Right cardiac atrium (tissue), 5 donors: ENCODE measurements at regions not wholly inside any gene's neighbourhood (a gene's known extent, or its start where the extent isn't known, plus 50 kb on each side); places are given as distances from the start of the nearest gene placed in this dataset.
"Not testable (repeated sequence)": the region's sequence is repeated elsewhere in the genome, so short reads cannot be mapped to it uniquely, and the experiment has no call there.

Experiments used
- ATAC-seq, 2 donors: fragments of 200-7000 bp; cut with Tn5 transposase; one replicate each; pipeline versions ENCODE4 v1.8.0 to v1.9.1; 2020; ENCODE audit warnings: moderate library complexity in 2 of 2, mild to moderate bottlenecking in 1 of 2
- DNase-seq, 3 donors: peaks; one replicate each; pipeline ENCODE4 v3.0.0-alpha.2; 2020
- H3K27ac ChIP-seq: one replicate; pipeline ENCODE4 v1.5.1; 2013; ENCODE audit warnings: mild to moderate bottlenecking, low read length, control low read depth, moderate library complexity
- H3K27me3 ChIP-seq: one replicate; pipeline ENCODE4 v1.6.1; 2013; ENCODE audit not compliant: control insufficient read depth, insufficient read depth
- H3K4me1 ChIP-seq: one replicate; pipeline ENCODE4 v1.6.1; 2013; ENCODE audit warnings: low read length; ENCODE audit not compliant: control insufficient read depth, insufficient read depth
- H3K4me3 ChIP-seq: one replicate; pipeline ENCODE4 v1.5.1; 2013; ENCODE audit warnings: low read length, control low read depth
- H3K9me3 ChIP-seq: one replicate; pipeline ENCODE4 v1.6.1; 2013; ENCODE audit warnings: low read length; ENCODE audit not compliant: control insufficient read depth
- WGBS: extraction: QIAGEN DNeasy Blood & Tissue Kit; methylation state at CpG from one replicate; pipeline ENCODE4 v1.1.7; 2013; 5-methylcytosine and 5-hydroxymethylcytosine counted together
- intact Hi-C, 4 donors: fragments of 100-400 bp; cut with DNase I; formaldehyde crosslinking; loops; one replicate each; pipeline versions ENCODE4 v1.11.0 to v1.14.0; 2022 to 2023
- donor health status: healthy with polysubstance abuse.
- donor health status: DM: no; HTN: yes; CAD: no.
- donor health status: DM: no; HTN: no; CAD: no.
- donor health status: DM: no; HTN: yes; CAD: no; lungs with severe emphysema.
- donor health status: DM: yes; HTN: yes; CAD: no.

DNA sequence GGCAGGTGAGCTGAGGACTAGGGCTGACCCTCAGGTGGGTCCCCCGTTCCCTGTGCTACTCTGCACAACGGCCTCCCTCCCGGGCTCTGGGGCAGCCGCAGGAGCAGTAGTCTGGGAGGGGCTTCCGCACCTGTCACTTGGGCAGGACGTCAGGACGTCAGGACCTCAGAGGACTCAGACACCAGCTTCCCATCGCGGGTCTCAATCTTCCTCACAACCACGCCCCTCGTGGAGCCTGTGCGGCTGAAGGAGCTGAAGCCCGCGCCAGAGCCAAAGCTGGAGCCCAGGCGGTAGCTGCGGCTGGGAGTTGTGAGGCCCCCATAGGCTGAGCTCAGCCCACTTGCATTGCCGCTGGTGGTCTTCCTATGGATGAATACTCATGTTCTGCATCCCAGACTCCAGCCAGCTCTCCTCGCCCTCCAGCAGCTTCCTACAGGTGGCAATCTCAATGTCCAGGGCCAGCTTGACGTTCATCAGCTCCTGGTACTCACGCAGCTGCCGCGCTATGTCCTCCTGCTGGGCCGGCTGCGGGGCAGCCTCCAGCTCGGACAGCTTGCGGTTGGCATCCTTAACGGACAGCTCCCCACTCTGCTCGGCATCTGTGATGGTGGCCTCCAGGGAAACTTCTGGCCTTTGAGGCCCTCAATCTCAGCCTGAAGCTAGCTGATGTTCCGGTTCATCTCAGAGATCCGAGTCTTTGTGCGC, 381.4 kb upstream of the RGMB start:
- Histone ChIP-seq H3K27ac (no peak overlapping the region), H3K4me1 (no peaks in the 10 kb centered on the region), H3K9me3 (no peaks in the 10 kb centered on the region), H3K4me3 (no peak overlapping the region), H3K27me3 (no peaks in the 10 kb centered on the region)
- no peak for ATAC-seq
- intact Hi-C loops: no loop called here
- 93% methylated on average over 31 of the region's 31 CpGs for WGBS
- peak in 1 of 3 donors; percentile 41 for DNase-seq

DNA sequence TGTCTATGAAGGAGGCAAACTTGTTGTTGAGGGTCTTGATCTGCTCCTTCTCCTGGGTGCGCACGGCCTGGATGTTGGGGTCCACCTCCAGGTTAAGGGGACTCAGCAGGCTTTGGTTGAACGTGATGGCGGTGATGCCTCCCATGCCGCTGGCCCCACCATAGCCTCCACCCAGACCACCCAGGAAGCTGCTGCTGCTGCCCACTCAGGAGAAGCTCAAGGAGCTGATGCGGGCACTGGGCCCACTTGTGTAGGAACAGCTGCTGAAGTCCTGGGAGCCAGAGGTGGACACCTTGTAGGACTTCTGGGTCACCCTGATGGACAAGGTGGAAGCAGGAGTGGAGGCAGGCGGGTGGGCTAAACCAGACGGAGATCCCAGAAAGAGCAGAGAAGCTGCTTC, 380.3 kb upstream of the RGMB start:
- WGBS: 88% methylated on average over 8 of the region's 8 CpGs
- H3K9me3 ChIP-seq, intact Hi-C loops, H3K27me3 ChIP-seq, H3K4me1 ChIP-seq, DNase-seq, H3K27ac ChIP-seq, ATAC-seq, H3K4me3 ChIP-seq: not testable (repeated sequence)

DNA sequence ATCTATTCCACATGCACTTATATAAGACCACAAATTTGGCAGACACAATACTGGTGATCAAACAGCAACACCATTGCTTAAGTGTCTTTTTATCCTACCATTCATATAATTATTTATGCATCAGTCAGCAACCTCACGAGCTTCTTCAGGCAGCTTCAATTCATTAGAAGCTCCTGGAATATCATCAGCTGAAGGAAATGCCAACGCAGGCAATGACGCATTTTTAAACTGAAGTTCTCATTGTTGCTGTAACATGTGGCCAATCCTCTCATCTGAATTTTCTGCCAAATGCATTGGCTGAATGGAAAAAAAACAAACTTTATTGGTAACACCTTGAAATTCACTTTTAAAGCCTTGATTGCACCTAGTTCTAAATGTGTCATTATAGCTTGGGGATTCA, 376.4 kb upstream of the RGMB start:
- DNase-seq: no peak
- Histone ChIP-seq H3K27me3 (no peaks in the 10 kb centered on the region), H3K9me3 (no peaks in the 10 kb centered on the region), H3K27ac (no peak overlapping the region), H3K4me1 (no peaks in the 10 kb centered on the region), H3K4me3 (no peak overlapping the region)
- WGBS: 73% methylated on average over 3 of the region's 3 CpGs
- intact Hi-C loops: no loop called here
- ATAC-seq: no peak

DNA sequence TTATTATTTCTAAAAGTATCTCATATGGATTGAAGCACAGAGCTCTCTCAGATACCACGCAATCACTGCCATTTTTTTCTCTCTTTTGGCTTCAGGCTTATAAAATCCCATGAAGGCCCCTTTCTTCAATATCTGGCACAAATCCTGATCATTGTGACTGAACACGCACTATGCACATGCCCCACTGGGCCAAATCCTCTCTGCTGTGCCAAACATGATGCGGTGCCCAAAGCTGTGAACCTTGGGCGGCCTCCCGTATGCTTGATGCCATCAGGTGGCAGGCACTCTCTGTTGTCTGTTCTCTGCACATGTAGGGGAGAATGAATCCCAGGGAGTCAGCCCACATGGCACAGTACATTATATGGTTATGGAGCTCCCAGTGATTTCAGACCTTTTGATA, 375.0 kb upstream of the RGMB start:
- H3K27ac ChIP-seq: no peak overlapping the region
- intact Hi-C loops: no loop called here
- no peaks in the 10 kb centered on the region for H3K4me1 ChIP-seq
- H3K9me3 ChIP-seq: no peaks in the 10 kb centered on the region
- WGBS: 81% methylated on average over 5 of the region's 5 CpGs
- no peaks in the 10 kb centered on the region for H3K27me3 ChIP-seq
- ATAC-seq (no peak), DNase-seq (peak in 1 of 3 donors; percentile 39)
- no peak overlapping the region for H3K4me3 ChIP-seq

DNA sequence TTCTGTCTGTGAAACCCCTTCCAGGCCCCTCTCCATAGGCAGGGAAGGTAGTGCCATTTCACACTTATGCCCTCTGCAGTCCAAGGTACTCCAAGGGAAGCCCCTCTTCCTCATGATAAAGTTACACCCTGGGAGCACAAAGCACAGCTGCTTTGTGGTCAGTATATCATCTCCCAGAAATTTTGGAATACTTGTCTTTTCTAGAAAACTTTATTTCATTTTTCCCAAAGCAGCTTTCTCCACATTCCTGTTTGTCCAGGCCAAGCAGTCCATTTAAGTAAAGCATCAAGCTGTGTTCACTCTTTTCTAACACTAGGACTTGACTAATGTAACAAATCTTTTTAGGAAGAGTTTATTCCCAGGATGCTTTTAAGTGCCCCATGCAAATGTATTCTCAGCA, 371.8 kb upstream of the RGMB start:
- Histone ChIP-seq H3K27ac (no peak overlapping the region), H3K27me3 (no peaks in the 10 kb centered on the region), H3K4me3 (no peak overlapping the region), H3K4me1 (no peaks in the 10 kb centered on the region), H3K9me3 (no peaks in the 10 kb centered on the region)
- intact Hi-C loops: no loop called here
- DNase-seq: no peak
- ATAC-seq: no peak

DNA sequence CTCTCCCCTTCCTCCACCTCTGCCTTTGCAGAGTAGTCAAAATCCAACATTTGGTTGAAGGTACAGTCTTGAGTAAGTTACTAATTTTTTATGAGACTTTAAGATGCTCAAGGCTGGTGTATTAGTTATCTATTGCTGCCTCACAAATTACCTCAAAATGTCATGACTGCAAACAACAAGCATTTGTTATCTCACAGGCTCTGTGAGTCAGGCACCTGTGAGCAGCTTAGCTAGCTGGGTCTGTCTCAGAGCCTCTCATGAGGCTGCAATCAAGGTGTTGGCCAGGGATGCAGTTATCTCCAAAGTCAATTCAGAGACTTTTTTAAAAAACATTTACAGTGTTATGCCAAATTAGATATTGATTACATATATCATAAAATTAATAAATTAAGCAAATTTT, 371.3 kb upstream of the RGMB start:
- ATAC-seq (no peak), DNase-seq (no peak)
- H3K4me1 ChIP-seq: no peaks in the 10 kb centered on the region
- no peaks in the 10 kb centered on the region for H3K27me3 ChIP-seq
- no peak overlapping the region for H3K4me3 ChIP-seq
- intact Hi-C loops: no loop called here
- no peaks in the 10 kb centered on the region for H3K9me3 ChIP-seq
- H3K27ac ChIP-seq: no peak overlapping the region

DNA sequence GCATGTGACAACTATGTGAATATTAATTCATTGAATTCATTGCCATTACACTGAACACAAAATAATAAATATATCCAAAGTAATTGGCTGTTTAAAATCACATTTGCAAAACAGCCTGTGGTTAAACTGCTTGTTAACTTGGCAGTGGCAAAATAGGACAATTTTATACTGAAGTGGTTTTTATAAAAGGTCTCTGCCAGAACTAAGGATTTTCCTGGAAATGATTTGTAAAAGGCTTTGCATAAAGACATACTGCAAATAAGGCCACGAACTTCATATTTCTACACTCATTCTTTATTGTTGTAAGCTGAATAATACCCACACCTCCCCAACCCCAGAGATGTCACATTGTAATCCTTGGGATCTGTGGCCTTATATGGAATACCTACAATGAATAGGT, 370.3 kb upstream of the RGMB start:
- 52% methylated on average over 1 of the region's 1 CpG for WGBS
- no peak overlapping the region for H3K4me3 ChIP-seq
- H3K4me1 ChIP-seq: no peaks in the 10 kb centered on the region
- no peak overlapping the region for H3K27ac ChIP-seq
- ATAC-seq (no peak), DNase-seq (no peak)
- no peaks in the 10 kb centered on the region for H3K27me3 ChIP-seq
- intact Hi-C loops: no loop called here
- no peaks in the 10 kb centered on the region for H3K9me3 ChIP-seq

DNA sequence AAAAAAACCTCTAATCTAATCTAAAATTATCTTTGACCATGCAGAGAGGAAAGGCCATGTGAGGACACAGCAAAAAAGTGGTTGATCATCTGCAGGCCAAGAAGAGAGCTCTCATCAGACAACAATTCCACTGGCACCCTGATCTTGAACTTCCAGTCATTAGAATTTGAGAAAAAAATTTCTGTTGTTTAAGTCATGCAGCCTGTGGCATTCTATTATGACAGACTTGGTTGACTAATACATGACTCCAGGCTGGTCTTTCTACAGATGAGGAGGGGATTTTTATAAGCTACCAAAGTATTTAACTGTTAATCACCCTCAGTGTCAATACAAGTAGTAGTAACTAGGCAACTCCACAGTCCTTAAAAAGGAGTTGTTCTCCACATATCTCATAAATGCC, 358.5 kb upstream of the RGMB start:
- Histone ChIP-seq H3K27ac (no peak overlapping the region), H3K9me3 (no peaks in the 10 kb centered on the region), H3K27me3 (no peaks in the 10 kb centered on the region), H3K4me3 (no peak overlapping the region), H3K4me1 (no peaks in the 10 kb centered on the region)
- intact Hi-C loops: no loop called here
- ATAC-seq (no peak), DNase-seq (no peak)

DNA sequence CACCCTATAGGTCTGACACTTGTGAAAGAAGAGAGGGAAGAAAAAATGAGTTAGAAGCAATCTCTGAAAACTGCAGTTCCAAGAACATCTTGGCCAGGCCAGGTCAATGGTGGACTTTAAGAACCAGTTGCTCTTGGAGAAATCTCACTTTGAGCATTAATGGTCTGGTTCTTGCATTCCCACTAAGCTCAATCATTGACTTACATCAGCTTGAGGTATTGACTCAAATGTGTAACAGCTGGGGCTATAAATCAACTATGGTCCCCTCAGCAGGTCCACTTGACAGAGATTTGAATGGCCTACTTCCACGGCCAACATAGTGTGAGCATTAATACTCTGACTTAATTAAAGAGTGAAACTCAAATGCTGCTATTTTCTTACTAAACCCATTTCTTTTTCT, 357.8 kb upstream of the RGMB start:
- Histone ChIP-seq H3K4me1 (no peaks in the 10 kb centered on the region), H3K4me3 (no peak overlapping the region), H3K27me3 (no peaks in the 10 kb centered on the region), H3K27ac (no peak overlapping the region), H3K9me3 (no peaks in the 10 kb centered on the region)
- WGBS: 96% methylated on average over 1 of the region's 1 CpG
- intact Hi-C loops: no loop called here
- ATAC-seq: no peak
- DNase-seq: no peak

DNA sequence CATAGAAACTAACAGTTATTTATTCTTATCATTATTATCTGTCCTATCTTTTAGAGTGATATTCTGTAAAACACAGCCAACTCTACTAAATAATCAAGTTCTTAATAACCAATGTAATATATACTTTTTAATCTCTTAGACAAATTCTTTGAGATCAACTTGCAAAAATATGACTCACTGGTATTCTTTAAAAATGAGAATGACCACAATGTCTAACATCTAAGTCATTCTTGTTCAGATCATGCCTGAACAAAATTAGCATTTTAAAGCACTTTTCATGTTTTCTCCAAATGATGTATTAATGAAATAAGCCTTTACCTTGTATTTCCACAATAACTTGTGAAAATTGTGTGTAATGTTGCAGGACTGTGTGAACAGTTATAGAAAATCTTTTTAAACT, 356.9 kb upstream of the RGMB start:
- H3K27ac ChIP-seq: no peak overlapping the region
- no peak overlapping the region for H3K4me3 ChIP-seq
- H3K9me3 ChIP-seq: no peaks in the 10 kb centered on the region
- DNase-seq (no peak), ATAC-seq (no peak)
- intact Hi-C loops: no loop called here
- H3K27me3 ChIP-seq: no peaks in the 10 kb centered on the region
- no peaks in the 10 kb centered on the region for H3K4me1 ChIP-seq

DNA sequence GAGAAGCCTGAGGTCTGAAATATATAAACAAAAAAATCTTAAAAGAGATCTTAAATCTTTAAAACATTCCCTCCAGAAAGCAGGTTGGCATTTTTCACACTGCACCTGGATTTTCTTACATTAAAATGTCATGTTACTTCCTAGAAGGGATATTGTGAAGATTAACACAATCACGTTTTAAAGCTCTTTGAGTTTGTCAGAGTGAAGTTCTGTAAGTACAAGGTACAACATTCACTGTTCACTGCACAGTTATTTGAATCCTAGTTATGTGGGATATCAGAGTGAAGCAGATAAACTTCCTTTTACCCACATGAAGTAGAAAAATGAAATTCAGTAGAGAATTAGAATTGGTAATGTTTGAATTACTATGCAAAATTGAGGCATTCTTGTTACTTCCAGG, 353.6 kb upstream of the RGMB start:
- H3K4me3 ChIP-seq: no peak overlapping the region
- H3K27me3 ChIP-seq: no peaks in the 10 kb centered on the region
- H3K27ac ChIP-seq: no peak overlapping the region
- no peak for DNase-seq
- 58% methylated on average over 1 of the region's 1 CpG for WGBS
- no peaks in the 10 kb centered on the region for H3K4me1 ChIP-seq
- no peaks in the 10 kb centered on the region for H3K9me3 ChIP-seq
- no peak for ATAC-seq
- intact Hi-C loops: no loop called here

DNA sequence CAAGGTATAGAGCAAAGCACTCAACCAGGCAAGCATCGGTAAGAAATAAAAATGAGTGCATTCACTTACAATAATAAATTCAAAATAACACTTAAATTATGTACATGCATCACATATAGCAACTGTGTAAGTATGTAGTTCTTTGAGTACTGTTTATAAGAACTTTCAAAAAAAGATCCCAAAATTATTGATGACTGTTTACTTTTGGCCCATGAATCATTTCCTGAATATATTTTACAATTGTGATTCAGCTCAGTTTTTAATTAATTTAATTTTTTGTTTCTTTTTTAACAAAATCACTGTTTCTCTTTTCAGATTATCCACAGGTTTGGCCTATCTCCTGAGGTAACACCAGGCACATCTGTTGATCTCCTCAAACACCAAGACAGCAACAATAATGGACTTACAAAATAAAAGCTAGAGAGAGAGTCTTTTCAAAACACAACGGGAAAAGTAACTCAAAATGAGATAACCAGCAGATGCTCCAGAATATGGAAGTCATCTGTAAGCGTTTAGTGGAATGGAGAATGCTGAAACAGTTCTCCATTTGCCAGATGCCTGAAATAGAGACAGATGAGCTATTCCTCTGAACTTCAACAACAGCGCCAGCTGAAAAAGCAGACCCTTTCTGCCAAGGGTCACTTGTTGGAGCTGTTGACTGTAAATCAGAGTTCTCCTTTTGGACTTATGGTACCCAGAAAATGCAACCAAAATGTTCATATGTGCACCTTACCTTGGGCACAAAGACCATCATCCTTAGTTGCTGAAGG, 348.6 kb upstream of the RGMB start:
- DNase-seq (no peak), ATAC-seq (no peak)
- Histone ChIP-seq H3K9me3 (no peaks in the 10 kb centered on the region), H3K27me3 (no peaks in the 10 kb centered on the region), H3K4me3 (no peak overlapping the region), H3K4me1 (no peaks in the 10 kb centered on the region), H3K27ac (no peak overlapping the region)
- 68% methylated on average over 4 of the region's 4 CpGs for WGBS
- intact Hi-C loops: no loop called here
